GM10266 (cell line): ENCODE measurements at regions not wholly inside any gene's neighbourhood (a gene's known extent, or its start where the extent isn't known, plus 50 kb on each side); places are given as distances from the start of the nearest gene placed in this dataset.

ENCODE experiments used
- DNase-seq: peaks from one replicate; pipeline ENCODE4 v3.0.0; 2012; ENCODE audit errors: extremely low spot score
- TF ChIP-seq, protein P1 (sequence below): IDR thresholded peaks from 2 replicates; pipeline ENCODE4 v1.5.1; 2012; ENCODE audit warnings: mild to moderate bottlenecking, low read depth; ENCODE audit not compliant: control insufficient read depth, insufficient read depth; ENCODE audit errors: missing control alignments

DNA sequence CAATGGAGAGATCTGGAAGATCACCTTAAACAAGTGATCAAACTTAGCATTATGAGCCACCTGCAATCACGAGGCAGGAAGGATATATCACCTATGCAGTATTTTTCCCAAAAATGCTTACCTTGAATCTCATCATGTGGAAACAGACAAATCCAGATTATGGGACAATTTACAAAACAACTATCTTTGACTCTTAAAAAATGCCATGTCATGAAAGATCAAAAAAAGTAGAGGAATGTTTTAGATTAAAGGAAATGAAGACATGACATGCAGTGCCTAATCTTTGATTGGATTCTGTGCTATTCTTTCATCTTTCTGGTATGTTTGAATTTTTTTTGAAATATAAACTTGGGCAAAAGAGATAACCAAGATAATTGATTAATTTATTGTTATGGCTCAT lies 95.9 kb downstream of the KPNA2 start:
- TF ChIP-seq, protein P1, sequence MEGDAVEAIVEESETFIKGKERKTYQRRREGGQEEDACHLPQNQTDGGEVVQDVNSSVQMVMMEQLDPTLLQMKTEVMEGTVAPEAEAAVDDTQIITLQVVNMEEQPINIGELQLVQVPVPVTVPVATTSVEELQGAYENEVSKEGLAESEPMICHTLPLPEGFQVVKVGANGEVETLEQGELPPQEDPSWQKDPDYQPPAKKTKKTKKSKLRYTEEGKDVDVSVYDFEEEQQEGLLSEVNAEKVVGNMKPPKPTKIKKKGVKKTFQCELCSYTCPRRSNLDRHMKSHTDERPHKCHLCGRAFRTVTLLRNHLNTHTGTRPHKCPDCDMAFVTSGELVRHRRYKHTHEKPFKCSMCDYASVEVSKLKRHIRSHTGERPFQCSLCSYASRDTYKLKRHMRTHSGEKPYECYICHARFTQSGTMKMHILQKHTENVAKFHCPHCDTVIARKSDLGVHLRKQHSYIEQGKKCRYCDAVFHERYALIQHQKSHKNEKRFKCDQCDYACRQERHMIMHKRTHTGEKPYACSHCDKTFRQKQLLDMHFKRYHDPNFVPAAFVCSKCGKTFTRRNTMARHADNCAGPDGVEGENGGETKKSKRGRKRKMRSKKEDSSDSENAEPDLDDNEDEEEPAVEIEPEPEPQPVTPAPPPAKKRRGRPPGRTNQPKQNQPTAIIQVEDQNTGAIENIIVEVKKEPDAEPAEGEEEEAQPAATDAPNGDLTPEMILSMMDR: no peak
- no peak for DNase-seq

DNA sequence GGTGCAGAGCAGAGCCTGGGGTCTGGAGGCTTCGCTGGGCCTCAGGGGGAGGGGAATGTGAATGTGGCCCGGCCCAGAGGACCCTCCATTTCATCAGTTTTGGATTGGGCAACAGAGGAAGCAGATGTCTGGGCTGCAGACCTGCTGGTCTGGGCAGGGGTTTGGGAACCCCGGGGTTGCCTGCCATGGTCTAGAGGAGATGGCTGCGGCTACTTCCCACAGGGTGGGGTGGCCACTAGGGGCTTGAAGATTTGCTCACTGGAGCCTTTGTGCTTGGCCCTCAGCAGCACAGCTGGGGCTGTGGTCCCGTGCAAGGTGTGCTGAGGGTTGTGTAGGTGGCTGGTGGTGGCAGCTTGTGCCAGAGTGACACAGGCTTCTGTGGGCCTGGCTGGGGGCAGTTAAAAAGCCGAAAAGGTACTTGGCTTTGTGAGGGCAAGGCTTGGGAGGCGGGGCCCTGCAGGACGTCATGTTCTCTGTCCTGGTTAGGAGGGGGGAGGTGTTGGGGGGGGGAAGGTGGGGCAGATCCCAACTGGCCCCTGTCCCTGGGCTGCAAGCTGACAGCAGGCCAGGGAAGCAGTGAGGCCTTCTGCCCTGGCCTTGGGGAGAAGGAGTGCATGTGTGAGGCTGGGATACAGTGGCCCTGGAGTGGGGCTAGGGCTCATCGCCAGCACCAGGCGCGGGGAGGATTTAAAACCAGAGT lies 98.0 kb downstream of the KPNA2 start:
- DNase-seq: no peak
- TF ChIP-seq, protein P1: no peak

DNA sequence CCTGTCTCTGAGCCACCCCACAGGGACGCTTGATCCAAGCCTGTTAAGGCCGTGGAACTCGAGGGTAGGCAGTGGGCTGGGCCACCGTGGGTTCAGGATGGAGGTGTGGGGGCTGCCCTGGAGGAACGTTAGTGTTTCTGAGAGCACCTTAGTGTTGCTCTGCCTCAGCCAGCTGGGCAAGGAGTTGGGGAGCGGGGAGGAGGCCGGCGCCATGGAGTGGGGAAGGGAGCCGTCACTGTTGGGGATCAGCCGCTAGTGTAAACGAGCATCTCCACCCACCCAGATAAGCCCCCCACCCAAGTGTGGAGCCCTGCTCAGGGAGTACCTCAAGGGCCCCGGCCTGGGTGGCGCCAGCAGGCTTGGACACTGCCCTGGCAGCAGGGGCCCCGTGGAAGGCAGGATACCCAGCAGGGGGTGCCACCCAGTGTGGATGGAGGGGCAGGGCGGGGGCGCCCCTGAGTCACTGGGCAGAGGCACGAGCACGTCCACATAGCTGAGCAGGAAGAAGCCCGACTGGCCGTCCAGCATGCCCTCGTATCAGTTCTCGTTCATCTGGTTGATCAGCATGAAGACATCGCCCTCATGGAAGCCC lies 98.6 kb downstream of the KPNA2 start:
- TF ChIP-seq, protein P1: no peak
- DNase-seq: no peak

DNA sequence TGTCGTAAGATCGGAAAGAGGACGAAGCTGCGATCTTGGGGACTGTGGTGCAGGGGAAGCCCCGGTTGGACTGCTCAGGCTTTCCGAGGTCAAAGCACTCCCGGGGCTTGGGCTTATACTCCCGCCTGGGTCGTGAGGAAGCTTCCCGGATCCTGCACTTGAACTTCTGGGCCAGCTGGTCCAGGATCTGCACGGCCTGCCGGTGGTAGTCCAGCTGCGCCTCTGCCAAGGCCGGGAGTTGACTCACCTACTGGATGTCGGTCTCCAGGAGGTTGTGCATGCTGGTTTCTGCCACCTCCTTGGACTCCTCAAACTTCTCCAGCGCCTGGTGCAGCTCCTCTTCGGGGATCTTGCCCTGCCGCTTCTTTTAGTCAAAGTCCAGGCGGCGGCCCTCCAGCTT lies 99.2 kb downstream of the KPNA2 start:
- DNase-seq: no peak
- TF ChIP-seq, protein P1: no peak

DNA sequence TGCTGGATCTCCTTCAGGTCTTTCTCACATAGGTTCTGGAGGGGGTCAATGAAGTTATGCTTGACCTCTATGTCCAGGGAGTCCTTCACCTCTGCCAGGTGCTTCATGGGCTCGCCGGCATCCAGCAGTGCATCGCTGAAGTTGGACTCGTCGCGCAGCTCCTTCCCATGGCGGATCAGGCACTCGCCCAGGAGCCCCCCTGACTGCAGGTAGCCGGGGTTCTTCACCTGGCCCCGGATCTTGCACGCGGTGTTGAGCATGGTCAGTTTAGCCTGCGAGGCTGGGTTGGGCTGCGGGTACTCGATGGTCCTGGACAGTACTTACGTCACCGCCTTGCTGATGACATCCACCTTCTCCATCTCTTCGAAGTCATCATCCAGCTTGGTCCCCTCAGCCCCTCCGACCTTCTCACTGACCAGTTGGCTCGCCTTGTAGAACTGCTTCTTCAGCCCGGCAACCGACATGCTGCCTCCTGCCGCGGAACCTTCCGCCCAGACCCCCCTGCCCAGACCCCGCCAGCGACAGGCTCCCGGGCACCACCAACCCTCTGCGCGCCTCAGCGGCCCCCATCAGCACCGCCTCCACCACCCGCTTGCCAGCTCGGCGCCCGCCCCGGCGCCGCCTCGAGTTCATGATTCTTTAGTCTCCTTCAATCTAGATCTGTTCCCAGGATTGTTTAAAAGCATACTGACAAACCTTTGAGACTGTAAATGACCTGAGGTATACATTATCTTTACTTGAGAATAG lies 99.8 kb downstream of the KPNA2 start:
- TF ChIP-seq, protein P1: no peak

DNA sequence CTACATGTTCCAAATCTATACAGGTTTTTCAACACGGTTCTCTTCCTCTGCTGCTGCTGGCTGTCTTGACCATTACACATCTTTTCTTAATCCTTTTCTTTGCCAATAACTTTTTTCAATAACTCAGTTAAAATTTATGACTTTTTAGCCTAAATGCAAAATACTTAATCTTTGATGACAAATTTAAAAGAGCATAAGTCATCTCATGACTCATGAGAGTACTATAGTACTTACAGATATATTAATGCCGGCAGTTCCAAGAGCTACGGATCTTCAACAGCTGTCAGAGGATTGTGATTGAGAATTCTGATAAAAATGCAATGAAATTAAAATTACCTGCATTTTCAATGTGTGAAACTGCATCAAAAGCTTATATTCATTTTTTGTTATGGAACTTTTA lies 105.5 kb downstream of the KPNA2 start:
- TF ChIP-seq, protein P1: no peak

More for the DNA sequence above, 99.8 kb downstream of the KPNA2 start:
- no peak for DNase-seq

DNA sequence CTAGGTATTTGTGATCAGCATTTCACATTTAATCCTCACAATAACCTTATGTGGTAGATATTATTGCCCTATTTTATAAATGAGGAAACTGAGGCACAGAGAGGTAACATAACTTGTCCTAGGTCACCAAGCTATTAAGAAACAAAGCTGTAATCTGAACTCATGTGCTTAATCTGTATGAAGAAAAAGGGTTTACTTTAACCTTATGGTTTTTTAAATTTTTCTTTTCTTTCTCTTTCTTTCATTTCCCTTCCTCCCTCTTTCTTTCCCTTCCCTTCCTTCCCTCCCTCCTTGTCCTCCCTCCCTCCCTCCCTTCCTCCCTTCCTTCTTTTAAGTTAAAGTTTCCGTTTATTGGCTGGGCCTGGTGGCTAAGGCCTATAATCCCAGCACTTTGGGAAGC lies 105.2 kb upstream of the AMZ2 start:
- TF ChIP-seq, protein P1: no peak
- DNase-seq: no peak

More for the DNA sequence above, 105.5 kb downstream of the KPNA2 start:
- DNase-seq: no peak
